ENCODE measurements at regions not wholly inside any gene's neighbourhood (a gene's known extent, or its start where the extent isn't known, plus 50 kb on each side); places are given as distances from the start of the nearest gene placed in this dataset.

DNA sequence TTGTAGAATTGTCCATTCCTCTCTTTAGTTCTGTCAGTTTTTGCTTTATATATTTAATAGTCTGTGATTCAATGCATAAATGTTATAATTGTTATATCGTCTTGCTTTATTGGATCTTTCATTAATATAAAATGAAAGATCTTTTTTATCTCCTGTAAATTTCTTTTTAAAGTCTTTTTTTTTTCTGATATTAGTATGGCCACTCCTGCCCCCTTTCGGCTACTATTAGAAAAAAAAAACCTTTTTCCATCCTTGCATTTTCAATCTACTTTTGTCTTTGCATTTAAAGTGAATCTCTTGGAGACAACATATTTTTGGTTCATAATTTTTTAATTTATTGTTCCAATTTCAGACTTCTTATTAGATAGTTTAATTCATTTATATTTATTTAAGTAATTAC lies 677.4 kb upstream of the NDST4 start:
- Histone ChIP-seq H3K9me3 (ENCODE audit: control insufficient read depth, insufficient read depth, low read length) (peaks cover 2% of the 10 kb centered on the region; the same call in 1 of the 2 replicates), H3K56ac (ENCODE audit: extremely low read depth, insufficient read depth, low read length) (no peak overlapping the region), H2AK9ac (replicated peaks; ENCODE audit: low read depth, low read length, poor library complexity) (no peak overlapping the region), H3K14ac (replicated peaks; ENCODE audit: low read depth, low read length) (no peak overlapping the region), H4K8ac (ENCODE audit: low read depth in 2 of 2, low read length in 2 of 2) (no peak overlapping the region), H3K4me2 (ENCODE audit: low read depth, low read length) (no peak overlapping the region), H2AFZ (replicated peaks; ENCODE audit: low read length, poor library complexity) (no peak overlapping the region), H3K23ac (ENCODE audit: low read depth, low read length) (no peak overlapping the region), H2BK120ac (ENCODE audit: low read depth, low read length) (no peak overlapping the region), H4K91ac (ENCODE audit: insufficient read depth, low read depth, low read length) (no peak overlapping the region), H4K20me1 (ENCODE audit: insufficient read depth, low read length) (no peaks in the 10 kb centered on the region), H3K4ac (ENCODE audit: low read depth, low read length) (no peak overlapping the region), H3K36me3 (ENCODE audit: control insufficient read depth, insufficient read depth, low read length) (no peaks in the 10 kb centered on the region), H3K79me1 (ENCODE audit: low read depth in 1 of 2, low read length in 2 of 2) (no peaks in the 10 kb centered on the region), H2BK20ac (ENCODE audit: low read depth, low read length) (no peak overlapping the region), H3K9me1 (ENCODE audit: insufficient read depth, low read length) (no peaks in the 10 kb centered on the region), H3K4me3 (ENCODE audit: insufficient read depth, low read depth, low read length) (no peak overlapping the region), H2BK5ac (ENCODE audit: low read depth, low read length, poor library complexity, severe bottlenecking) (no peak overlapping the region), H3K27ac (ENCODE audit: insufficient read depth, low read length) (no peak overlapping the region), H2AK5ac (ENCODE audit: low read depth, low read length) (no peak overlapping the region), H3K9ac (ENCODE audit: low read depth, low read length) (no peak overlapping the region), H2BK15ac (ENCODE audit: low read depth, low read length) (no peak overlapping the region), H4K5ac (ENCODE audit: low read depth, low read length) (no peak overlapping the region), H3K27me3 (ENCODE audit: control insufficient read depth, insufficient read depth, low read length) (no peaks in the 10 kb centered on the region), H3K4me1 (ENCODE audit: control insufficient read depth, insufficient read depth, low read length) (no peaks in the 10 kb centered on the region), H3K18ac (ENCODE audit: low read depth, low read length) (no peak overlapping the region)
- DNase-seq: no peak
- dilution Hi-C loops (cut with HindIII; ENCODE audit: low sequenced_read_pairs, unreplicated experiment) (no loop called here), intact Hi-C loops (cut with micrococcal nuclease) (no loop called here), in situ Hi-C loops (cut with MboI; ENCODE audit: low sequenced_read_pairs) (no loop called here)
- ChIA-PET POLR2A (ENCODE audit: unreplicated experiment) (no interaction called here), CTCF (no interaction called here)
- no TSS peak for BruUV-seq (replicated peaks)
- no CpG with 5 or more reads among the region's 2 CpGs for WGBS, 2 experiments (ENCODE audit: extremely low coverage in 2 of 2, insufficient read length in 1 of 2)
- no peak for TF ChIP-seq MXI1 (IDR thresholded peaks at IDR 0.05; ENCODE audit: borderline replicate concordance, low read depth, low read length)
- TF ChIP-seq RFX5 (IDR thresholded peaks at IDR 0.05; ENCODE audit: low read depth, low read length): no peak
- no peak for TF ChIP-seq RCOR1 (IDR thresholded peaks at IDR 0.05; ENCODE audit: insufficient replicate concordance, low read length)
- TF ChIP-seq FOS (IDR thresholded peaks at IDR 0.05; ENCODE audit: low read depth, low read length): no peak
- TF ChIP-seq SMC3 (IDR thresholded peaks at IDR 0.05; ENCODE audit: low read depth, low read length): no peak
- no peak for TF ChIP-seq CHD1 (IDR thresholded peaks at IDR 0.05; ENCODE audit: low read depth, low read length)
- TF ChIP-seq, protein P1, sequence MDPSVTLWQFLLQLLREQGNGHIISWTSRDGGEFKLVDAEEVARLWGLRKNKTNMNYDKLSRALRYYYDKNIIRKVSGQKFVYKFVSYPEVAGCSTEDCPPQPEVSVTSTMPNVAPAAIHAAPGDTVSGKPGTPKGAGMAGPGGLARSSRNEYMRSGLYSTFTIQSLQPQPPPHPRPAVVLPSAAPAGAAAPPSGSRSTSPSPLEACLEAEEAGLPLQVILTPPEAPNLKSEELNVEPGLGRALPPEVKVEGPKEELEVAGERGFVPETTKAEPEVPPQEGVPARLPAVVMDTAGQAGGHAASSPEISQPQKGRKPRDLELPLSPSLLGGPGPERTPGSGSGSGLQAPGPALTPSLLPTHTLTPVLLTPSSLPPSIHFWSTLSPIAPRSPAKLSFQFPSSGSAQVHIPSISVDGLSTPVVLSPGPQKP (IDR thresholded peaks at IDR 0.05; ENCODE audit: borderline replicate concordance, low read depth, low read length): no peak
- TF ChIP-seq POLR2A (IDR thresholded peaks at IDR 0.05; ENCODE audit: low read depth, low read length): no peak
- no peak for TF ChIP-seq MAZ (IDR thresholded peaks at IDR 0.05; ENCODE audit: borderline replicate concordance, low read depth, low read length)
- no peak for TF ChIP-seq BHLHE40 (IDR thresholded peaks at IDR 0.05; ENCODE audit: low read depth, low read length)
- no peak for TF ChIP-seq CEBPB (IDR thresholded peaks at IDR 0.05; ENCODE audit: low read depth, low read length)
- no peak for TF ChIP-seq NFE2L2 (IDR thresholded peaks at IDR 0.05; ENCODE audit: low read depth, low read length)
- TF ChIP-seq MAFK (IDR thresholded peaks at IDR 0.05; ENCODE audit: low read depth, low read length): no peak
- TF ChIP-seq, protein P2, sequence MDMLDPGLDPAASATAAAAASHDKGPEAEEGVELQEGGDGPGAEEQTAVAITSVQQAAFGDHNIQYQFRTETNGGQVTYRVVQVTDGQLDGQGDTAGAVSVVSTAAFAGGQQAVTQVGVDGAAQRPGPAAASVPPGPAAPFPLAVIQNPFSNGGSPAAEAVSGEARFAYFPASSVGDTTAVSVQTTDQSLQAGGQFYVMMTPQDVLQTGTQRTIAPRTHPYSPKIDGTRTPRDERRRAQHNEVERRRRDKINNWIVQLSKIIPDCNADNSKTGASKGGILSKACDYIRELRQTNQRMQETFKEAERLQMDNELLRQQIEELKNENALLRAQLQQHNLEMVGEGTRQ (IDR thresholded peaks at IDR 0.05; ENCODE audit: low read depth, low read length): no peak
- no peak for TF ChIP-seq RAD21 (IDR thresholded peaks at IDR 0.05; ENCODE audit: low read length)
- TF ChIP-seq, protein P3, sequence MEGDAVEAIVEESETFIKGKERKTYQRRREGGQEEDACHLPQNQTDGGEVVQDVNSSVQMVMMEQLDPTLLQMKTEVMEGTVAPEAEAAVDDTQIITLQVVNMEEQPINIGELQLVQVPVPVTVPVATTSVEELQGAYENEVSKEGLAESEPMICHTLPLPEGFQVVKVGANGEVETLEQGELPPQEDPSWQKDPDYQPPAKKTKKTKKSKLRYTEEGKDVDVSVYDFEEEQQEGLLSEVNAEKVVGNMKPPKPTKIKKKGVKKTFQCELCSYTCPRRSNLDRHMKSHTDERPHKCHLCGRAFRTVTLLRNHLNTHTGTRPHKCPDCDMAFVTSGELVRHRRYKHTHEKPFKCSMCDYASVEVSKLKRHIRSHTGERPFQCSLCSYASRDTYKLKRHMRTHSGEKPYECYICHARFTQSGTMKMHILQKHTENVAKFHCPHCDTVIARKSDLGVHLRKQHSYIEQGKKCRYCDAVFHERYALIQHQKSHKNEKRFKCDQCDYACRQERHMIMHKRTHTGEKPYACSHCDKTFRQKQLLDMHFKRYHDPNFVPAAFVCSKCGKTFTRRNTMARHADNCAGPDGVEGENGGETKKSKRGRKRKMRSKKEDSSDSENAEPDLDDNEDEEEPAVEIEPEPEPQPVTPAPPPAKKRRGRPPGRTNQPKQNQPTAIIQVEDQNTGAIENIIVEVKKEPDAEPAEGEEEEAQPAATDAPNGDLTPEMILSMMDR (conservative IDR thresholded peaks at IDR 0.05; ENCODE audit: low read depth, low read length): no peak
- ATAC-seq (ENCODE audit: low read depth): no peak

All from IMR-90 (cell line).